H9 (cell line): ENCODE measurements at regions not wholly inside any gene's neighbourhood (a gene's known extent, or its start where the extent isn't known, plus 50 kb on each side); places are given as distances from the start of the nearest gene placed in this dataset.

ENCODE experiments used
- DNase-seq: peaks from one replicate; pipeline ENCODE4 v3.0.0-alpha.2; 2017
- H2AFZ ChIP-seq: one replicate; pipeline ENCODE4 v1.6.1; 2013; ENCODE audit warnings: mild to moderate bottlenecking, low read length, control low read depth, moderate library complexity
- H2AK5ac ChIP-seq: 2 replicates; pipeline ENCODE4 v1.6.1; 2013; ENCODE audit warnings: low read length, control low read depth, mixed read lengths; ENCODE audit not compliant: insufficient read length
- H2BK120ac ChIP-seq: one replicate; pipeline ENCODE4 v1.6.1; 2013; ENCODE audit warnings: low read depth, mild to moderate bottlenecking, low read length, control low read depth, inconsistent platforms; ENCODE audit not compliant: poor library complexity, severe bottlenecking
- H2BK12ac ChIP-seq: 2 replicates; pipeline ENCODE4 v1.6.1; 2013; ENCODE audit warnings: low read length, control low read depth, mixed read lengths, low read depth; ENCODE audit not compliant: insufficient read length
- H2BK15ac ChIP-seq: 2 replicates; pipeline ENCODE4 v1.6.1; 2013; ENCODE audit warnings: low read depth, low read length, control low read depth
- H2BK20ac ChIP-seq: one replicate; pipeline ENCODE4 v1.6.1; 2013; ENCODE audit warnings: low read depth, mild to moderate bottlenecking, low read length, control low read depth, inconsistent platforms; ENCODE audit not compliant: poor library complexity, severe bottlenecking
- H2BK5ac ChIP-seq: 2 replicates; pipeline ENCODE4 v1.6.1; 2013; ENCODE audit warnings: low read length, control low read depth, mixed read lengths; ENCODE audit not compliant: insufficient read length
- H3K14ac ChIP-seq: 2 replicates; pipeline ENCODE4 v1.6.1; 2013; ENCODE audit warnings: low read length, control low read depth; ENCODE audit not compliant: insufficient read depth
- H3K18ac ChIP-seq: 2 replicates; pipeline ENCODE4 v1.6.1; 2013; ENCODE audit warnings: low read depth, mild to moderate bottlenecking, mixed read lengths, low read length, control low read depth; ENCODE audit not compliant: insufficient read length
- H3K23ac ChIP-seq: 2 replicates; pipeline ENCODE4 v1.6.1; 2013; ENCODE audit warnings: low read length, control low read depth, mixed read lengths, low read depth; ENCODE audit not compliant: insufficient read length
- H3K23me2 ChIP-seq: 2 replicates; pipeline ENCODE4 v1.6.1; 2013; ENCODE audit warnings: low read depth, mild to moderate bottlenecking, mixed read lengths, low read length, control low read depth; ENCODE audit not compliant: insufficient read length, poor library complexity, severe bottlenecking
- H3K27ac ChIP-seq: 2 replicates; pipeline ENCODE4 v1.5.1; 2013; ENCODE audit warnings: low read length, control low read depth, mixed read lengths, low read depth; ENCODE audit not compliant: insufficient read length
- H3K27me3 ChIP-seq: 2 replicates; pipeline ENCODE4 v1.6.1; 2013; ENCODE audit warnings: low read length, control low read depth, inconsistent platforms; ENCODE audit not compliant: insufficient read depth
- H3K4ac ChIP-seq: 2 replicates; pipeline ENCODE4 v1.6.1; 2013; ENCODE audit warnings: low read depth, mild to moderate bottlenecking, control low read depth, inconsistent platforms, low read length, moderate library complexity
- H3K4me1 ChIP-seq: 2 replicates; pipeline ENCODE4 v1.6.1; 2013; ENCODE audit warnings: low read length, control low read depth, inconsistent platforms; ENCODE audit not compliant: insufficient read depth
- H3K4me2 ChIP-seq: 2 replicates; pipeline ENCODE4 v1.6.1; 2013; ENCODE audit warnings: low read length, control low read depth, mixed read lengths; ENCODE audit not compliant: insufficient read length, insufficient read depth
- H3K56ac ChIP-seq: 2 replicates; pipeline ENCODE4 v1.6.1; 2013; ENCODE audit warnings: low read depth, mild to moderate bottlenecking, mixed read lengths, low read length, control low read depth; ENCODE audit not compliant: insufficient read length
- H3K79me1 ChIP-seq: 2 replicates; pipeline ENCODE4 v1.6.1; 2013; ENCODE audit warnings: low read depth, mild to moderate bottlenecking, moderate library complexity, low read length, control low read depth, inconsistent platforms; ENCODE audit not compliant: insufficient read depth, poor library complexity, severe bottlenecking
- H3K79me2 ChIP-seq: 2 replicates; pipeline ENCODE4 v1.6.1; 2013; ENCODE audit warnings: low read length, control low read depth, inconsistent platforms; ENCODE audit not compliant: insufficient read depth
- H3K9ac ChIP-seq: 2 replicates; pipeline ENCODE4 v1.6.1; 2013; ENCODE audit warnings: low read length, control low read depth, mixed read lengths; ENCODE audit not compliant: insufficient read length; ENCODE audit errors: extremely low read depth
- H3K9me3 ChIP-seq: one replicate; pipeline ENCODE4 v1.6.1; 2013; ENCODE audit warnings: low read depth, low read length, inconsistent platforms; ENCODE audit not compliant: control insufficient read depth
- H3T11ph ChIP-seq: one replicate; pipeline ENCODE4 v1.6.1; 2013; ENCODE audit warnings: mild to moderate bottlenecking, low read length, control low read depth, inconsistent platforms
- H4K20me1 ChIP-seq: one replicate; pipeline ENCODE4 v1.6.1; 2013; ENCODE audit not compliant: control insufficient read depth, insufficient read length, insufficient read depth
- H4K5ac ChIP-seq: 2 replicates; pipeline ENCODE4 v1.6.1; 2013; ENCODE audit warnings: low read depth, mild to moderate bottlenecking, mixed read lengths, low read length, control low read depth; ENCODE audit not compliant: insufficient read length
- H4K8ac ChIP-seq: replicated peaks from 2 replicates; pipeline ENCODE4 v1.6.1; 2013; ENCODE audit warnings: low read length, control low read depth, mixed read lengths, low read depth; ENCODE audit not compliant: insufficient read length
- H4K91ac ChIP-seq: 2 replicates; pipeline ENCODE4 v1.6.1; 2013; ENCODE audit warnings: low read depth, mild to moderate bottlenecking, moderate library complexity, mixed read lengths, low read length, control low read depth; ENCODE audit not compliant: insufficient read length
- H3K27ac Mint-ChIP-seq, 3 experiments: 2 replicates in 2 of 3; 3 replicates in 1 of 3; pipeline ENCODE4 v1.8.0; 2020 to 2021; ENCODE audit warnings: mixed read lengths in 3 of 3, mild to moderate bottlenecking in 1 of 3, moderate library complexity in 1 of 3
- H3K27me3 Mint-ChIP-seq: 2 replicates; pipeline ENCODE4 v1.8.0; 2021; ENCODE audit warnings: low read depth, mild to moderate bottlenecking, moderate library complexity, mixed read lengths
- H3K36me3 Mint-ChIP-seq, 3 experiments: 2 replicates in 2 of 3; 3 replicates in 1 of 3; pipeline ENCODE4 v1.8.0; 2020 to 2021; ENCODE audit warnings: low read depth in 3 of 3, mixed read lengths in 3 of 3; ENCODE audit not compliant: insufficient read depth in 1 of 3
- H3K4me1 Mint-ChIP-seq, 2 experiments: 2 replicates each; pipeline ENCODE4 v1.8.0; 2020; ENCODE audit warnings: mixed read lengths in 2 of 2
- H3K4me3 Mint-ChIP-seq, 2 experiments: 2 replicates in 1 of 2; 3 replicates in 1 of 2; pipeline ENCODE4 v1.8.0; 2020 to 2021; ENCODE audit warnings: mild to moderate bottlenecking in 2 of 2, mixed read lengths in 2 of 2, moderate library complexity in 1 of 2
- H3K9me3 Mint-ChIP-seq, 2 experiments: 2 replicates in 1 of 2; 3 replicates in 1 of 2; pipeline ENCODE4 v1.8.0; 2020; ENCODE audit warnings: mild to moderate bottlenecking in 2 of 2, mixed read lengths in 2 of 2, moderate library complexity in 1 of 2
- CTCF ChIP-seq: fragments of 200-600 bp; sonication (generic); conservative IDR thresholded peaks from 3 replicates; pipeline ENCODE4 v1.8.0; 2021; ENCODE audit warnings: antibody characterized with exemption, mild to moderate bottlenecking
- WGBS: extraction: QIAGEN DNeasy Blood & Tissue Kit; methylation state at CpG from one replicate; pipeline ENCODE4 v1.1.7; 2013; ENCODE audit warnings: missing lambda C conversion rate, low lambda C conversion rate, mixed read lengths; ENCODE audit not compliant: insufficient read length; ENCODE audit errors: extremely low coverage; 5-methylcytosine and 5-hydroxymethylcytosine counted together

DNA sequence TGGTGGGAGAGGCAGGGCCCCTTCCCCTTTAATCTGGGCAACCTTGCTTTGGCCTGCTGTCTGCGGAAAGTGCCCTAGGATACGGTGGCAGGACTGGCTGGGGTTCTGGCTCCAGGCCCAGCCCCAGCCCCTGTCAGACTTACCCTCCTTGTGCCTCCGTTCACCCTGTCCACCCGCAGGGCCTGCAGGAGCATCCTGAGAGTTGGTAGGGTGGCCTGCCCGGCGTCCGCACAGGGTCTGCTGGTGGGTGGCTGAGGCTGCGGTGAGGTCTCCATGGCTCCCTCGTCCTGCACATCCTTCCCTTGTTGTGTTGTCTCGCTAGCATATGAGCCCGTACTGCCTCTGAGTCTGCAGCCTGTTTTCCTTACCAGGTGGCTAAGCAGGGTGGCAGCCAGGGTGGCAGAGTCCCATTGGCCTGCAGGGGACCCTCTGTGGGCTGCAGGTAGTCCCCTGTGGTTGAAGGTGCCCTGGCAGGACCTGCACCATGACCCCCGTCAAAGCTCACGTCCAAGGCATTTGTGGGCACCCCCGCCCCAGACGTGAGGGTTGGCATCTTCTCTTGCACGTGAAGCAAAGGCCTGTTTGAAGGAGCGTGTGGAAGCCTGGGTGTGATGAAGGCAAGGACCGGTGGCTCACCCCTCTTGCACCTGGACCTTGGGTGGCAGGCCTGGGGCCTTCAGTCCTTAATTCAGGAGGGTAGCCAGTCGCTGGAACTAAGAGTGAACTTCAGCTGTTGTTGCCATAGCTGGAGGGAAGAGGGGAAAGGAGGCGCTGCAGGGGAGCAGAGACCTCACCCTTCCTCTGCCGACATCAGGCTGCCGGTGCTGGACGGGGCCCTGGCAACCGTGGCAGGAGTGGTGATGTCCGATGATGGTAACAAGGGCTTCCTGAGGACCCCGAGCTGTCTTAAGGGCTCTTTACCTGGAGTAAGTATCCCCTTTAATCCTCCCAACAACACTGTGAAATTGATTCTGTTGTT is 293.7 kb downstream of the SEC14L1 start:
- Histone ChIP-seq H3K27me3 (no peaks in the 10 kb centered on the region), H3K27ac (no peak overlapping the region), H3K4ac (no peak overlapping the region), H2AK5ac (no peak overlapping the region), H4K91ac (no peak overlapping the region), H3K4me2 (no peak overlapping the region), H2BK5ac (no peak overlapping the region), H3K9ac (no peak overlapping the region), H2BK120ac (no peak overlapping the region), H2AFZ (no peak overlapping the region), H3K18ac (no peak overlapping the region), H3K79me2 (peaks cover 3% of the 10 kb centered on the region; the same call in 1 of the 2 replicates), H3K56ac (no peak overlapping the region), H3K23me2 (no peaks in the 10 kb centered on the region), H3K4me1 (peaks cover 14% of the 10 kb centered on the region; the same call in 1 of the 2 replicates), H2BK15ac (no peak overlapping the region), H3K23ac (no peak overlapping the region), H4K8ac (no peak overlapping the region), H4K20me1 (peaks cover 5% of the 10 kb centered on the region), H4K5ac (no peak overlapping the region), H2BK12ac (no peak overlapping the region), H3K9me3 (no peaks in the 10 kb centered on the region), H3T11ph (no peak overlapping the region), H3K79me1 (peaks cover 2% of the 10 kb centered on the region), H2BK20ac (no peak overlapping the region), H3K14ac (peak overlapping the region; percentile 2; the same call in 1 of the 2 replicates)
- Mint-ChIP-seq H3K9me3 (no peaks in the 10 kb centered on the region), H3K4me1 (peaks cover 54 to 81% of the 10 kb centered on the region in 2 experiments), H3K36me3 (no peaks in the 10 kb centered on the region), H3K27me3 (no peaks in the 10 kb centered on the region), H3K4me3 (no peak overlapping the region; a peak in 1 of 5 replicates), H3K27ac (peak overlapping the region; percentile 36 to 95 (median 68); a peak in 3 of 7 replicates)
- no CpG with 5 or more reads among the region's 26 CpGs for WGBS
- TF ChIP-seq CTCF: no peak
- no peak for DNase-seq
